Panc1 (cell line): ENCODE measurements at regions not wholly inside any gene's neighbourhood (a gene's known extent, or its start where the extent isn't known, plus 50 kb on each side); places are given as distances from the start of the nearest gene placed in this dataset.

ENCODE experiments used
- ATAC-seq: fragments of 200-7000 bp; cut with Tn5 transposase; 2 replicates; pipeline ENCODE4 v1.9.1; 2020; ENCODE audit warnings: mild to moderate bottlenecking, moderate library complexity
- BruUV-seq: library from RNA; stranded (reverse); fragments of 400-500 nt; replicated peaks from 2 replicates; lab custom pipeline; 2021; lab: Mats Ljungman, UMichigan
- CTCF ChIA-PET: fragments of 300-600 bp; sonication (Branson Sonifier 250); formaldehyde crosslinking; loops from one replicate; lab custom pipeline; 2022; ENCODE audit warnings: antibody characterized with exemption; lab: Charles Lee
- POLR2A ChIA-PET: fragments of 300-600 bp; sonication (Branson Sonifier 250); formaldehyde crosslinking; loops from one replicate; lab custom pipeline; 2022; ENCODE audit warnings: antibody characterized with exemption; lab: Charles Lee
- DNase-seq: peaks from one replicate; pipeline ENCODE4 v3.0.0-alpha.2; 2010; ENCODE audit warnings: low read depth, low spot score
- H3K27ac ChIP-seq: 2 replicates; pipeline ENCODE4 v1.5.1; 2011; ENCODE audit warnings: mild to moderate bottlenecking, low read length, inconsistent platforms
- H3K27me3 ChIP-seq: fragments of 200-500 bp; sonication (Bioruptor generic); 2 replicates; pipeline ENCODE4 v1.6.0; 2014; ENCODE audit warnings: low read length, inconsistent platforms; ENCODE audit not compliant: control insufficient read depth, insufficient read depth
- H3K36me3 ChIP-seq: fragments of 200-500 bp; sonication (Bioruptor generic); 2 replicates; pipeline ENCODE4 v1.5.1; 2014; ENCODE audit warnings: inconsistent platforms, mild to moderate bottlenecking, low read length, moderate library complexity; ENCODE audit not compliant: control insufficient read depth, insufficient read depth
- H3K4me1 ChIP-seq: 2 replicates; pipeline ENCODE4 v1.5.1; 2011; ENCODE audit warnings: inconsistent platforms, mild to moderate bottlenecking, low read length, moderate library complexity; ENCODE audit not compliant: control insufficient read depth, insufficient read depth
- H3K4me3 ChIP-seq, 2 experiments: 2 replicates each; pipeline ENCODE4 v1.5.1; 2011 to 2012; ENCODE audit warnings: low read depth in 2 of 2, low read length in 2 of 2, mild to moderate bottlenecking in 2 of 2, inconsistent platforms in 1 of 2, moderate library complexity in 1 of 2
- H3K9me3 ChIP-seq: fragments of 200-500 bp; sonication (Bioruptor generic); 2 replicates; pipeline ENCODE4 v1.5.1; 2014; ENCODE audit warnings: low read depth, mild to moderate bottlenecking, inconsistent platforms, low read length, moderate library complexity; ENCODE audit not compliant: control insufficient read depth, insufficient read depth
- POLR2AphosphoS5 ChIP-seq: IDR thresholded peaks from 2 replicates; pipeline ENCODE4 v1.6.1; 2012; ENCODE audit warnings: mild to moderate bottlenecking, low read depth, low read length, moderate library complexity
- SIN3A ChIP-seq: IDR thresholded peaks from 2 replicates; pipeline ENCODE4 v1.6.1; 2012; ENCODE audit warnings: low read depth, mild to moderate bottlenecking, low read length, moderate library complexity, borderline replicate concordance; ENCODE audit not compliant: insufficient read depth
- TCF7L2 ChIP-seq: IDR thresholded peaks from 2 replicates; pipeline ENCODE4 v1.6.1; 2011; ENCODE audit warnings: mild to moderate bottlenecking, low read depth, low read length, inconsistent platforms
- in situ Hi-C: cut with HindIII; loops from 2 replicates; pipeline ENCODE4 v1.10.0; 2016; ENCODE audit warnings: low sequenced_read_pairs, low pct_unique_long_range_greater_than_20kb
- intact Hi-C: fragments of 100-400 bp; cut with micrococcal nuclease; formaldehyde crosslinking; loops from one replicate; pipeline ENCODE4 v1.10.0; 2022; ENCODE audit not compliant: unreplicated experiment
- TF ChIP-seq, protein P1 (sequence below): fragments of 450-650 bp; IDR thresholded peaks from 2 replicates; pipeline ENCODE4 v1.5.1; 2017; ENCODE audit warnings: mild to moderate bottlenecking
- TF ChIP-seq, protein P2 (sequence below), 2 experiments: IDR thresholded peaks; 2 replicates each; pipeline ENCODE4 v1.6.1; 2011 to 2012; ENCODE audit warnings: low read depth in 2 of 2, control low read depth in 1 of 2, low read length in 1 of 2, mild to moderate bottlenecking in 1 of 2, moderate library complexity in 1 of 2; ENCODE audit not compliant: insufficient read depth in 1 of 2

GRCh38 chr16:25411396-25412081, 153.9 kb upstream of the ZKSCAN2 start:
- in situ Hi-C loops (no loop called here), intact Hi-C loops (no loop called here)

DNA sequence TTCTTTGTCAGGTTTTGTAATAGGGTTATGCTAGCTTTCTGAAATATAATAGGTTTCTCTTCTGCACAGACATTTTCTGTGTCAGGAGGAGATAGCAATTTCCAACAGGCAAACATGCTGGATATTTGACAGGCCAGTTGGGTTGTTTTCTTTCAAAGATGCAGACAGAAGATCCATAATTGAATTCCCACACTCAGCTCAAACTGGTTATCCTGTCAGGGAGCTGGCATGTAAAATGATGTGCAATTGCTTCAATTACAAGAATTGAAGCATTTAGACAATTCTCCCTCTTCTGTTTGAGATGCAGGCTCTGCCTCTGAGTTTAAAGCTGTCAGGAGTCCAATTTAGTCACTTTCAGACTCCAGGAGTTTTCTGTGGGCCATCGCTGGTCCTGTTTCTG, 146.2 kb upstream of the ZKSCAN2 start:
- ChIA-PET CTCF (no interaction called here), POLR2A (no interaction called here)
- H3K36me3 ChIP-seq = no peaks in the 10 kb centered on the region
- no peaks in the 10 kb centered on the region for H3K9me3 ChIP-seq
- H3K27ac ChIP-seq = no peak overlapping the region
- intact Hi-C loops = no loop called here
- no TSS peak for BruUV-seq
- no peaks in the 10 kb centered on the region for H3K4me1 ChIP-seq
- no peak for ATAC-seq
- DNase-seq = no peak
- in situ Hi-C loops = no loop called here
- TF ChIP-seq TCF7L2 = no peak
- TF ChIP-seq, protein P1, sequence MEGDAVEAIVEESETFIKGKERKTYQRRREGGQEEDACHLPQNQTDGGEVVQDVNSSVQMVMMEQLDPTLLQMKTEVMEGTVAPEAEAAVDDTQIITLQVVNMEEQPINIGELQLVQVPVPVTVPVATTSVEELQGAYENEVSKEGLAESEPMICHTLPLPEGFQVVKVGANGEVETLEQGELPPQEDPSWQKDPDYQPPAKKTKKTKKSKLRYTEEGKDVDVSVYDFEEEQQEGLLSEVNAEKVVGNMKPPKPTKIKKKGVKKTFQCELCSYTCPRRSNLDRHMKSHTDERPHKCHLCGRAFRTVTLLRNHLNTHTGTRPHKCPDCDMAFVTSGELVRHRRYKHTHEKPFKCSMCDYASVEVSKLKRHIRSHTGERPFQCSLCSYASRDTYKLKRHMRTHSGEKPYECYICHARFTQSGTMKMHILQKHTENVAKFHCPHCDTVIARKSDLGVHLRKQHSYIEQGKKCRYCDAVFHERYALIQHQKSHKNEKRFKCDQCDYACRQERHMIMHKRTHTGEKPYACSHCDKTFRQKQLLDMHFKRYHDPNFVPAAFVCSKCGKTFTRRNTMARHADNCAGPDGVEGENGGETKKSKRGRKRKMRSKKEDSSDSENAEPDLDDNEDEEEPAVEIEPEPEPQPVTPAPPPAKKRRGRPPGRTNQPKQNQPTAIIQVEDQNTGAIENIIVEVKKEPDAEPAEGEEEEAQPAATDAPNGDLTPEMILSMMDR = no peak
- TF ChIP-seq, protein P2, sequence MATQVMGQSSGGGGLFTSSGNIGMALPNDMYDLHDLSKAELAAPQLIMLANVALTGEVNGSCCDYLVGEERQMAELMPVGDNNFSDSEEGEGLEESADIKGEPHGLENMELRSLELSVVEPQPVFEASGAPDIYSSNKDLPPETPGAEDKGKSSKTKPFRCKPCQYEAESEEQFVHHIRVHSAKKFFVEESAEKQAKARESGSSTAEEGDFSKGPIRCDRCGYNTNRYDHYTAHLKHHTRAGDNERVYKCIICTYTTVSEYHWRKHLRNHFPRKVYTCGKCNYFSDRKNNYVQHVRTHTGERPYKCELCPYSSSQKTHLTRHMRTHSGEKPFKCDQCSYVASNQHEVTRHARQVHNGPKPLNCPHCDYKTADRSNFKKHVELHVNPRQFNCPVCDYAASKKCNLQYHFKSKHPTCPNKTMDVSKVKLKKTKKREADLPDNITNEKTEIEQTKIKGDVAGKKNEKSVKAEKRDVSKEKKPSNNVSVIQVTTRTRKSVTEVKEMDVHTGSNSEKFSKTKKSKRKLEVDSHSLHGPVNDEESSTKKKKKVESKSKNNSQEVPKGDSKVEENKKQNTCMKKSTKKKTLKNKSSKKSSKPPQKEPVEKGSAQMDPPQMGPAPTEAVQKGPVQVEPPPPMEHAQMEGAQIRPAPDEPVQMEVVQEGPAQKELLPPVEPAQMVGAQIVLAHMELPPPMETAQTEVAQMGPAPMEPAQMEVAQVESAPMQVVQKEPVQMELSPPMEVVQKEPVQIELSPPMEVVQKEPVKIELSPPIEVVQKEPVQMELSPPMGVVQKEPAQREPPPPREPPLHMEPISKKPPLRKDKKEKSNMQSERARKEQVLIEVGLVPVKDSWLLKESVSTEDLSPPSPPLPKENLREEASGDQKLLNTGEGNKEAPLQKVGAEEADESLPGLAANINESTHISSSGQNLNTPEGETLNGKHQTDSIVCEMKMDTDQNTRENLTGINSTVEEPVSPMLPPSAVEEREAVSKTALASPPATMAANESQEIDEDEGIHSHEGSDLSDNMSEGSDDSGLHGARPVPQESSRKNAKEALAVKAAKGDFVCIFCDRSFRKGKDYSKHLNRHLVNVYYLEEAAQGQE (IDR thresholded peaks at IDR 0.05; ENCODE audit: insufficient read depth in 1 of 2, low read depth in 2 of 2, low read length in 1 of 2) = no peak
- no peak for TF ChIP-seq POLR2AphosphoS5
- TF ChIP-seq SIN3A = no peak
- H3K27me3 ChIP-seq = no peaks in the 10 kb centered on the region
- H3K4me3 ChIP-seq = no peak overlapping the region

More at GRCh38 chr16:25411396-25412081, 153.9 kb upstream of the ZKSCAN2 start:
- BruUV-seq = no TSS peak
- no peak for ATAC-seq
- TF ChIP-seq SIN3A (no peak), TCF7L2 (no peak)
- no peak for DNase-seq
- Histone ChIP-seq H3K4me1 (no peaks in the 10 kb centered on the region), H3K27ac (no peak overlapping the region), H3K4me3 (no peak overlapping the region), H3K27me3 (no peaks in the 10 kb centered on the region), H3K36me3 (no peaks in the 10 kb centered on the region), H3K9me3 (no peaks in the 10 kb centered on the region)
- POLR2A ChIA-PET = interaction anchor here (0.7 kb wide), 1 partner anchor 1033 kb away, joined by 7 read pairs; no protein-coding TSS in a partner anchor
- CTCF ChIA-PET = no interaction called here

DNA sequence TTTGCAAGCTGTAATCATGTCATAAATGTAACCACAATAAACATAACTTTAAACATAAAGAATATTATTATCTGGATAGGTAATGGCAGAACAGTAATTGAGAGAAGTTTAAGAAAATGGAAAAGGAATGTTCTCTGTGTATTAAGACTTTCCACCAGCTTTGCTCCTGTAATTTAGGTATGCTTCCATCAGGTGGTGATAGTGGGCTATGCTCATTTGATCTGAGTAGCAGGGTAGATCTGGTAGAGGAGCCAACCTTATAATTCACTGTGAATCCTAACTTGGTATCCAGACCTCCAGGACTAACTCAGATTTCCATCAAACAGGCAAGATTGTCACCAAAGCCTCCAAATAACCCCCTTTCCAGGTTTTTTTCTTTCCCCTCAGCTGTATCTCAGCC, 137.9 kb upstream of the ZKSCAN2 start:
- Histone ChIP-seq H3K36me3 (no peaks in the 10 kb centered on the region), H3K27me3 (no peaks in the 10 kb centered on the region), H3K4me1 (no peaks in the 10 kb centered on the region), H3K9me3 (no peaks in the 10 kb centered on the region), H3K4me3 (no peak overlapping the region), H3K27ac (no peak overlapping the region)
- ChIA-PET CTCF (interaction anchor here (0.6 kb wide), 2 partner anchors 13 to 119 kb away, joined by 3 to 6 read pairs; no protein-coding TSS in a partner anchor), POLR2A (no interaction called here)
- ATAC-seq (no peak), DNase-seq (no peak)
- BruUV-seq = no TSS peak
- TF ChIP-seq, protein P2 (IDR thresholded peaks at IDR 0.05; ENCODE audit: insufficient read depth in 1 of 2, low read depth in 2 of 2, low read length in 1 of 2) = no peak
- TF ChIP-seq, protein P1 = peak; percentile 44
- in situ Hi-C loops = no loop called here
- intact Hi-C loops = no loop called here
